ENCODE measurements at regions not wholly inside any gene's neighbourhood (a gene's known extent, or its start where the extent isn't known, plus 50 kb on each side); places are given as distances from the start of the nearest gene placed in this dataset.

DNA sequence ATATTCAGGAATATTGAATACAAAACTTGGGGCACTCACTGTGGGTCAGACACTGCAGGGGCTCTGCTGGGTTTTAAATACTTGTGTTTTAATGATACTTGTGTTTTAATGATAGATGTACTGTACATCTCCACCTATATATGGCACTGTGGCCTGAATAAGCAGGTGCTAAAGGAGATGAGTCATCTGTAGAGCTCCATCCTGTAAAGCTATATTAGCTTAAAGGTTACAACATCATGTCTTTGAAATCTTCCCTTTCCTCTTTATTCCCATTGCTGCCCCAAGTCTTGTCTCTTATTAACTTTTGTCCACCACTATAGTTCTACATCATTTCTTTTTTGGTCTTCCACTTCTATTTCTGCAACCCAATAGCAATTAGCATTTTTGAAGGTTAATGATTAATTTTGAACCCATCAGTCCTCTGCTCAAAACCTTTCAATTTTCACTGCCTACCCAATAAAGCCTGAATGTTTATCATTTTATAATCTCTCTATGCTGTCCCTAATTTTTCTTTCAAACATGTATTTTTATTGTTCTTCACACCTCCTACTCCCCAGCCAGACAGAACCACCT is 113.3 kb upstream of the PTGFR start:
- Histone ChIP-seq H3K27ac (no peak overlapping the region), H3K36me3 (no peaks in the 10 kb centered on the region), H3K27me3 (no peaks in the 10 kb centered on the region), H3K9me3 (no peaks in the 10 kb centered on the region), H3K4me1 (no peaks in the 10 kb centered on the region), H3K4me3 (no peak overlapping the region)
- no peak for DNase-seq
- TF ChIP-seq, protein P1, sequence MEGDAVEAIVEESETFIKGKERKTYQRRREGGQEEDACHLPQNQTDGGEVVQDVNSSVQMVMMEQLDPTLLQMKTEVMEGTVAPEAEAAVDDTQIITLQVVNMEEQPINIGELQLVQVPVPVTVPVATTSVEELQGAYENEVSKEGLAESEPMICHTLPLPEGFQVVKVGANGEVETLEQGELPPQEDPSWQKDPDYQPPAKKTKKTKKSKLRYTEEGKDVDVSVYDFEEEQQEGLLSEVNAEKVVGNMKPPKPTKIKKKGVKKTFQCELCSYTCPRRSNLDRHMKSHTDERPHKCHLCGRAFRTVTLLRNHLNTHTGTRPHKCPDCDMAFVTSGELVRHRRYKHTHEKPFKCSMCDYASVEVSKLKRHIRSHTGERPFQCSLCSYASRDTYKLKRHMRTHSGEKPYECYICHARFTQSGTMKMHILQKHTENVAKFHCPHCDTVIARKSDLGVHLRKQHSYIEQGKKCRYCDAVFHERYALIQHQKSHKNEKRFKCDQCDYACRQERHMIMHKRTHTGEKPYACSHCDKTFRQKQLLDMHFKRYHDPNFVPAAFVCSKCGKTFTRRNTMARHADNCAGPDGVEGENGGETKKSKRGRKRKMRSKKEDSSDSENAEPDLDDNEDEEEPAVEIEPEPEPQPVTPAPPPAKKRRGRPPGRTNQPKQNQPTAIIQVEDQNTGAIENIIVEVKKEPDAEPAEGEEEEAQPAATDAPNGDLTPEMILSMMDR (IDR thresholded peaks at IDR 0.05): no peak
- intact Hi-C loops (cut with DNase I; ENCODE audit: low total_unique reads): no loop called here

DNA sequence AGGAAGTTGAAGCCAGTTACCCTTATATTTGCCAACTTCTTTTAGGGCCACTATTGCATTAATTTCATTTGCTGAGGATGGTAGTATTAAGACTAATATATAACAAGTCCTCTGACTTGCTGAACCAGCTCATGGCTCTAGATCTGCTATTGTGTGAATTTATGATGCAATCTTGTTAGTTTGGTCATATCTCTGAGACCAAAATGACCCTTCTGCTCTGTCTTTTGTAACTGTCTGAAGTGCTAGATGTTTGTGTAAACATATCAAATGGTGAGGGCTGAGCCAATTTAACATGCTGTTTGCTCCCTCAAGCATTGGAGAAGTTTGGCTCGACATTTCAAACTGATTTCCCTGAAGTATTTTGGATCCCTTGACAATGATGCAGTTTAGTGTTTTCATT is 106.9 kb upstream of the PTGFR start:
- H3K36me3 ChIP-seq: no peaks in the 10 kb centered on the region
- intact Hi-C loops (cut with DNase I; ENCODE audit: low total_unique reads): no loop called here
- H3K9me3 ChIP-seq: no peaks in the 10 kb centered on the region
- H3K4me1 ChIP-seq: no peaks in the 10 kb centered on the region
- no peaks in the 10 kb centered on the region for H3K27me3 ChIP-seq
- no peak overlapping the region for H3K4me3 ChIP-seq
- TF ChIP-seq, protein P1 (IDR thresholded peaks at IDR 0.05): no peak
- DNase-seq: no peak
- no peak overlapping the region for H3K27ac ChIP-seq

DNA sequence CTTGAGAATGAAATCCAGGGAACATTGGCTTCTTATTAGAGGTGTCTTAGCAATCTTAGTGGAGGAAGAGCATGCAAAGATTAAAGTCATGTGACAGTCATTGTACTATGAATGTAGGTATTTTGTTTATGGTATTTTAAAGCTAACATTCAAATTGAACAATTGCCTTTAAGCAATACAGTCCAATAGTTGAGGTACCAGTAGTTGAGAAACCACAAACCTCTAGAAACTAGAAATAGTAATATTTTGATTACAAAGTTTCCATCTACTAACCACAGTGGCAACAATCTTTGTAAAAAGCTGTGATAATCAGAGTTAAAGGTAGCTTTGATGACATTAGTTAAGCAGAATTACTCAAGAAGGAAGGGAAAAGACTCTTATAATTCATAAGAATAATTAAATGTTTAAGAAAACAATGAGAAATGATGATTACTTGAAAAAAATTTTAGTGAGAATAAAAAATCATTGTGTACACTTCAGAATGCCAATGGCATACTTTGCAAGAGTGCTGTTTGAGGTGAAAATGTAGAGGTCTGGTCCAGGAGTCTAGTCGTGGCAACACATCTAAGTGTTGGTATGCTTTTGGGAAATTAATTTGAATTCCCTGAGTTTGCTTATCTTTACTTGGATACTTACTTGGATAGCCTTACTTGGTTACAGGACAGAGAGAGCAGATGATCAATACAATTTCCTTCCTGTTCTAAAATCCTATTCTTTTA is 104.9 kb upstream of the PTGFR start:
- no peak overlapping the region for H3K4me3 ChIP-seq
- no peaks in the 10 kb centered on the region for H3K9me3 ChIP-seq
- no peaks in the 10 kb centered on the region for H3K4me1 ChIP-seq
- H3K27ac ChIP-seq: no peak overlapping the region
- H3K36me3 ChIP-seq: no peaks in the 10 kb centered on the region
- no peak for DNase-seq
- TF ChIP-seq, protein P1 (IDR thresholded peaks at IDR 0.05): no peak
- no peaks in the 10 kb centered on the region for H3K27me3 ChIP-seq
- intact Hi-C loops (cut with DNase I; ENCODE audit: low total_unique reads): no loop called here

DNA sequence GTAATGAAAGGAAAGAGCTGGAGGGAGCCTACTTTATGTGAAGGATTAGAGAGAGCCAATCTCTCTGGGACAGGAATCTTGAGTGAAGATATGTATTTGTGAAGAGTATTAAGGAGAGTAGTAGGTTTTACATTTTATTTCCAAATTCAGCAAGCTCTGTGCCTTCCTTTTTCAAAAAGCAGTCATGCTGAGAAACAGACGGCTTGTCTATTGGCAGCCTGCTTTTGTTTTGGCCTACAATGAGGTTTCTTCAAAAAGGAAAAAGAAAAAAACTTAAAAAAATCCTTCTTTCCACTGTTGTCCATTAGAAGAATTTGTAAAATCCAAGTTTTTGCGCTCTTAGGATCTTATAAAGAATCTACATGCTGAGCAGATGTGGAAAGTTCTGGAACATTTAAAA is 103.6 kb upstream of the PTGFR start:
- TF ChIP-seq, protein P1 (IDR thresholded peaks at IDR 0.05): no peak
- H3K27ac ChIP-seq: no peak overlapping the region
- no peaks in the 10 kb centered on the region for H3K9me3 ChIP-seq
- H3K36me3 ChIP-seq: no peaks in the 10 kb centered on the region
- no peaks in the 10 kb centered on the region for H3K27me3 ChIP-seq
- H3K4me1 ChIP-seq: no peaks in the 10 kb centered on the region
- no peak for DNase-seq
- intact Hi-C loops (cut with DNase I; ENCODE audit: low total_unique reads): no loop called here
- no peak overlapping the region for H3K4me3 ChIP-seq

DNA sequence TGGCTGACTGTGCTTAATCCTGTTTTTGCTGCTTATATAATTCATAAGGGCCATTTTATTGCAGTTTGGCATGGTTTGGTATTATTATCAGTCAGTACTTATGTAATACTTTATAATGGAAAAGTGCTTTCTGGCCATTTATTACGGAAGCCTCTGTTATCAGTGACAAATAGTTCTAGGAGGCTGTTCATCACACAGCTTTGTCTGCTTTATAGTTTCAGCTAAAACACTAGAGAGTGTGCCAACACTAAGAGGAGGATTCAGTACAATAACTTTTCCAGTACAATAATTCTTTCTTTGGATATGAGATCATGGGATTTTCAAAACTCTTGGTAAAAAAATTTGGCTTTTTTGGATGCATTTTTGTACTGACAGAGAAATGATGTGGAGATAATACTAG is 102.9 kb upstream of the PTGFR start:
- intact Hi-C loops (cut with DNase I; ENCODE audit: low total_unique reads): no loop called here
- no peaks in the 10 kb centered on the region for H3K27me3 ChIP-seq
- TF ChIP-seq, protein P1 (IDR thresholded peaks at IDR 0.05): no peak
- H3K4me1 ChIP-seq: no peaks in the 10 kb centered on the region
- H3K27ac ChIP-seq: no peak overlapping the region
- H3K4me3 ChIP-seq: no peak overlapping the region
- H3K9me3 ChIP-seq: no peaks in the 10 kb centered on the region
- H3K36me3 ChIP-seq: no peaks in the 10 kb centered on the region
- DNase-seq: no peak
